DND-41 (cell line): ENCODE measurements at regions not wholly inside any gene's neighbourhood (a gene's known extent, or its start where the extent isn't known, plus 50 kb on each side); places are given as distances from the start of the nearest gene placed in this dataset.

Experiments used
- ATAC-seq: fragments of 200-7000 bp; cut with Tn5 transposase; 3 replicates; pipeline ENCODE4 v1.9.1; 2021; ENCODE audit warnings: low read depth; ENCODE audit not compliant: insufficient read depth
- DNase-seq: peaks from one replicate; pipeline ENCODE4 v3.0.0-alpha.2; 2020
- H2AFZ ChIP-seq: 2 replicates; pipeline ENCODE4 v1.6.0; 2012; ENCODE audit warnings: low read depth, low read length
- H3K27ac ChIP-seq: 2 replicates; pipeline ENCODE4 v1.5.1; 2012; ENCODE audit warnings: low read length, inconsistent platforms
- H3K27me3 ChIP-seq: fragments of 200-600 bp; sonication (generic); 2 replicates; pipeline ENCODE4 v1.6.0; 2012; ENCODE audit warnings: low read length, mild to moderate bottlenecking, inconsistent platforms; ENCODE audit not compliant: insufficient read depth, poor library complexity
- H3K36me3 ChIP-seq: 2 replicates; pipeline ENCODE4 v1.5.1; 2012; ENCODE audit warnings: low read length, inconsistent platforms; ENCODE audit not compliant: insufficient read depth
- H3K4me1 ChIP-seq: 2 replicates; pipeline ENCODE4 v1.5.1; 2012; ENCODE audit warnings: mild to moderate bottlenecking, low read length; ENCODE audit not compliant: insufficient read depth
- H3K4me2 ChIP-seq: 2 replicates; pipeline ENCODE4 v1.6.0; 2012; ENCODE audit warnings: mild to moderate bottlenecking, moderate library complexity, low read length, inconsistent platforms; ENCODE audit not compliant: insufficient read depth
- H3K4me3 ChIP-seq, 2 experiments: fragments of 200-600 bp in 1 of 2; shearing (Covaris generic) in 1 of 2; 2 replicates each; pipeline ENCODE4 v1.5.1; 2012 to 2016; ENCODE audit warnings: inconsistent platforms in 2 of 2, low read length in 2 of 2, mild to moderate bottlenecking in 2 of 2, low read depth in 1 of 2, moderate library complexity in 1 of 2
- H3K79me2 ChIP-seq: 2 replicates; pipeline ENCODE4 v1.6.0; 2012; ENCODE audit warnings: low read length, inconsistent platforms; ENCODE audit not compliant: insufficient read depth
- H3K9ac ChIP-seq: 2 replicates; pipeline ENCODE4 v1.6.0; 2012; ENCODE audit warnings: low read depth, mild to moderate bottlenecking, inconsistent platforms, low read length, moderate library complexity
- H3K9me3 ChIP-seq: 2 replicates; pipeline ENCODE4 v1.5.1; 2012; ENCODE audit warnings: low read length, moderate library complexity, mild to moderate bottlenecking, inconsistent platforms; ENCODE audit not compliant: insufficient read depth, severe bottlenecking
- H4K20me1 ChIP-seq: 2 replicates; pipeline ENCODE4 v1.6.0; 2012; ENCODE audit warnings: low read length; ENCODE audit not compliant: insufficient read depth
- EZH2 ChIP-seq: IDR thresholded peaks from 3 replicates; pipeline ENCODE4 v1.6.1; 2012; ENCODE audit warnings: borderline replicate concordance, low read depth, mild to moderate bottlenecking, moderate library complexity, low read length, inconsistent platforms; ENCODE audit not compliant: severe bottlenecking
- TF ChIP-seq, protein P1 (sequence below): IDR thresholded peaks from 2 replicates; pipeline ENCODE4 v1.5.1; 2012; ENCODE audit warnings: borderline replicate concordance, low read length, moderate library complexity, mild to moderate bottlenecking; ENCODE audit not compliant: poor library complexity, severe bottlenecking; ENCODE audit errors: extremely low read depth

DNA sequence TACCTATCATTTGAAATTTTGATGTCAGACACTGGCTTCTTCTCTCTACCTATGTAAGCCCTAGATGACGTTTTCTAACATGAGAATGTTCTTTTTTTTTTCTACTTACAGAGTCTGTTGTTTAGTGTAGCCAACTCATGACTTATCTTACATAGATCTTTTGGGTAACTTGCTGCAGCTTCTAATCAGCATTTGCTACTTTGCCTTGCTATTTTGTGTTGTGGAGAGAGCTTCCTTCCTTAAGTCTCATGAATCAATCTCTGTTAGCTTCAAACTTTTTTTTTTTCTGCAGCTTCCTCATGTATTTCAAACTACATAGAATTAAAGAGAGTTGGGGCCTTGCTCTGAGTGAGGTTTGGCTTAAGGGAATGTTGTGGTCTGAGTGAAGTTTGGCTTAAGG is 568.7 kb upstream of the BCHE start:
- Histone ChIP-seq H3K79me2 (no peaks in the 10 kb centered on the region), H4K20me1 (no peaks in the 10 kb centered on the region), H3K4me1 (no peaks in the 10 kb centered on the region), H3K27me3 (no peaks in the 10 kb centered on the region), H3K9me3 (no peaks in the 10 kb centered on the region), H3K4me3 (no peak overlapping the region), H2AFZ (no peak overlapping the region), H3K4me2 (no peak overlapping the region), H3K9ac (no peak overlapping the region), H3K27ac (no peak overlapping the region), H3K36me3 (no peaks in the 10 kb centered on the region)
- no peak for DNase-seq
- TF ChIP-seq EZH2, result no peak
- TF ChIP-seq, protein P1, sequence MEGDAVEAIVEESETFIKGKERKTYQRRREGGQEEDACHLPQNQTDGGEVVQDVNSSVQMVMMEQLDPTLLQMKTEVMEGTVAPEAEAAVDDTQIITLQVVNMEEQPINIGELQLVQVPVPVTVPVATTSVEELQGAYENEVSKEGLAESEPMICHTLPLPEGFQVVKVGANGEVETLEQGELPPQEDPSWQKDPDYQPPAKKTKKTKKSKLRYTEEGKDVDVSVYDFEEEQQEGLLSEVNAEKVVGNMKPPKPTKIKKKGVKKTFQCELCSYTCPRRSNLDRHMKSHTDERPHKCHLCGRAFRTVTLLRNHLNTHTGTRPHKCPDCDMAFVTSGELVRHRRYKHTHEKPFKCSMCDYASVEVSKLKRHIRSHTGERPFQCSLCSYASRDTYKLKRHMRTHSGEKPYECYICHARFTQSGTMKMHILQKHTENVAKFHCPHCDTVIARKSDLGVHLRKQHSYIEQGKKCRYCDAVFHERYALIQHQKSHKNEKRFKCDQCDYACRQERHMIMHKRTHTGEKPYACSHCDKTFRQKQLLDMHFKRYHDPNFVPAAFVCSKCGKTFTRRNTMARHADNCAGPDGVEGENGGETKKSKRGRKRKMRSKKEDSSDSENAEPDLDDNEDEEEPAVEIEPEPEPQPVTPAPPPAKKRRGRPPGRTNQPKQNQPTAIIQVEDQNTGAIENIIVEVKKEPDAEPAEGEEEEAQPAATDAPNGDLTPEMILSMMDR, result no peak
- ATAC-seq, result no peak

DNA sequence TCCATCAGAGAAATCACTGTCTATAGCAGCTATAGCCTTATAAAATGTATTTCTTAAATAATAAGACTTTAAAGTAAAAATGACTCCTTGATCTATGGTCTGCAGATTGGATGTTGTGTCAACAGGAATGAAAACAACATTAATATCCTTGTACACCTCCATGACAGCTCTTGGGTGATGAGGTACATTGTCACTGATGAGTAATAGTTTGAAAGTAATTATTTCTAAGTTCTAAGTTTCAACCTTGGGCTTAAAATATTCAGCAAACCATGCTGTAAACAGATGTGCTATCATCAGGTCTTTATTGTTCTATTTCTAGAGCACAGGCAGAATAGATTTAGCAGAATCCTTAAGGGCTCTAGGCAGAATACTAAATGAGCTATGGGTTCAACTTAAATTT is 568.2 kb upstream of the BCHE start:
- Histone ChIP-seq H3K36me3 (no peaks in the 10 kb centered on the region), H3K4me3 (no peak overlapping the region), H3K4me2 (no peak overlapping the region), H3K79me2 (no peaks in the 10 kb centered on the region), H3K4me1 (no peaks in the 10 kb centered on the region), H3K27me3 (no peaks in the 10 kb centered on the region), H3K9ac (no peak overlapping the region), H3K9me3 (no peaks in the 10 kb centered on the region), H3K27ac (no peak overlapping the region), H4K20me1 (no peaks in the 10 kb centered on the region), H2AFZ (no peak overlapping the region)
- no peak for TF ChIP-seq EZH2
- TF ChIP-seq, protein P1, result no peak
- DNase-seq, result no peak
- no peak for ATAC-seq

DNA sequence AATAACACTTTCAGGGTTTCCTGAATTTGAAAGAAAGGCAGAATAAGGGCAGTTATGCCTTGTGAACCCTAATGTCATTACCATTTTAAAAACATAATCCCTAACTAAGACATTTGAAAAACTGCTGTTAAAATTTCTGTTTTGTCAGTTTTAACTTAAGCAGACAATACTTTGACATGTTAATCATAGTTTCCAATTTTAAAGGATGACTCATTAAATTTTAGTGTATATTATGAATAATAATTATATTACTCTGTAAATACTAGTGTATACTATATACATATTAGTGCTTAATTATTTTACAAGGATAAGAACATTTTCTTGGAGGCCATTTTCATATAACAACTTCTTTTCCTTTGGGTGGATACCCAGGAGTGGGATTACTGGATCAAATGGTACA is 553.1 kb upstream of the BCHE start:
- no peak for TF ChIP-seq EZH2
- TF ChIP-seq, protein P1, result no peak
- Histone ChIP-seq H4K20me1 (no peaks in the 10 kb centered on the region), H3K4me2 (no peak overlapping the region), H3K79me2 (no peaks in the 10 kb centered on the region), H3K4me1 (no peaks in the 10 kb centered on the region), H3K27me3 (no peaks in the 10 kb centered on the region), H2AFZ (no peak overlapping the region), H3K9me3 (no peaks in the 10 kb centered on the region), H3K4me3 (no peak overlapping the region), H3K9ac (no peak overlapping the region), H3K36me3 (no peaks in the 10 kb centered on the region), H3K27ac (no peak overlapping the region)
- DNase-seq (no peak), ATAC-seq (no peak)

DNA sequence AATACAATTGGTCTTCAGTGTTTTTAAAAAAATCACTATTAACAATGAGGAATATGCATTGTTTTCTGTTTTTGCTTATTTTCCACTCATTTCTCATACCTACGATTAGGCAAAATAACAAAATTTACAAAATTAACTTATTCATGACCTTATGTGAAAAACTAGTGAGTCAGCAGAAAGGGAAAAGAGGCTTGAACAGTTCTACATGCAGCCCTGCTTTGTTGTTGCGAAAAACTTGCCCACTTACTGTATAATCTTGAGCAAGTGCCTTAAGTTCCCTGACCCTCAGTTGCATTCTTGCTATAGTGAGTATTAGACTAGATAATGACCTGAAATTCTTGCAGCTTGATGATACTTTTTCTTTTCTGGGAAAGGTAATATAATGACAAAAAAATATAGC is 551.1 kb upstream of the BCHE start:
- H3K4me1 ChIP-seq, result no peaks in the 10 kb centered on the region
- H3K9ac ChIP-seq, result no peak overlapping the region
- no peak for ATAC-seq

More for the DNA sequence above, 551.1 kb upstream of the BCHE start:
- no peak for DNase-seq
- H4K20me1 ChIP-seq, result no peaks in the 10 kb centered on the region
- H2AFZ ChIP-seq, result no peak overlapping the region
- no peak overlapping the region for H3K4me3 ChIP-seq
- no peak overlapping the region for H3K4me2 ChIP-seq
- TF ChIP-seq, protein P1, result no peak
- no peak for TF ChIP-seq EZH2
- no peak overlapping the region for H3K27ac ChIP-seq
- H3K36me3 ChIP-seq, result no peaks in the 10 kb centered on the region
- no peaks in the 10 kb centered on the region for H3K9me3 ChIP-seq
- H3K27me3 ChIP-seq, result no peaks in the 10 kb centered on the region
- H3K79me2 ChIP-seq, result no peaks in the 10 kb centered on the region
